ENCODE measurements at regions not wholly inside any gene's neighbourhood (a gene's known extent, or its start where the extent isn't known, plus 50 kb on each side); places are given as distances from the start of the nearest gene placed in this dataset.
A peak's percentile ranks its signal among the peaks of the same experiment; 100 is the strongest.

GRCh38 chr13:50318887-50319286 is 303.6 kb downstream of the KCNRG start:
- no peak for TF ChIP-seq CTCF (IDR thresholded peaks at IDR 0.05; ENCODE audit: low read depth, low read length, missing control alignments)
- DNase-seq (ENCODE audit: extremely low read depth, low read depth), result no peak
- H3K4me3 ChIP-seq (replicated peaks; ENCODE audit: low read depth, low read length), result no peak overlapping the region

- H3K4me3 ChIP-seq (replicated peaks; ENCODE audit: low read depth, low read length), result no peak overlapping the region
- no peak for TF ChIP-seq CTCF (IDR thresholded peaks at IDR 0.05; ENCODE audit: low read depth, low read length, missing control alignments)
- DNase-seq (ENCODE audit: extremely low read depth, low read depth), result no peak
Observed at GRCh38 chr13:50319635-50320255, 304.5 kb downstream of the KCNRG start.

- no peak overlapping the region for H3K4me3 ChIP-seq (replicated peaks; ENCODE audit: low read depth, low read length)
- no peak for DNase-seq (ENCODE audit: extremely low read depth, low read depth)
- no peak for TF ChIP-seq CTCF (IDR thresholded peaks at IDR 0.05; ENCODE audit: low read depth, low read length, missing control alignments)
Observed at GRCh38 chr13:50320271-50320862, 305.1 kb downstream of the KCNRG start.

GRCh38 chr13:50322006-50322405 is 306.8 kb downstream of the KCNRG start:
- TF ChIP-seq CTCF (IDR thresholded peaks at IDR 0.05; ENCODE audit: low read depth, low read length, missing control alignments), result no peak
- no peak for DNase-seq (ENCODE audit: extremely low read depth, low read depth)
- H3K4me3 ChIP-seq (replicated peaks; ENCODE audit: low read depth, low read length), result no peak overlapping the region

- no peak overlapping the region for H3K4me3 ChIP-seq (replicated peaks; ENCODE audit: low read depth, low read length)
- TF ChIP-seq CTCF (IDR thresholded peaks at IDR 0.05; ENCODE audit: low read depth, low read length, missing control alignments), result no peak
- DNase-seq (ENCODE audit: extremely low read depth, low read depth), result peak; percentile 56
Observed at GRCh38 chr13:50323440-50324065, 308.3 kb downstream of the KCNRG start.

GRCh38 chr13:50326271-50326670 is 311.0 kb downstream of the KCNRG start:
- no peak for TF ChIP-seq CTCF (IDR thresholded peaks at IDR 0.05; ENCODE audit: low read depth, low read length, missing control alignments)
- no peak for DNase-seq (ENCODE audit: extremely low read depth, low read depth)

More at GRCh38 chr13:50326271-50326670, 311.0 kb downstream of the KCNRG start:
- H3K4me3 ChIP-seq (replicated peaks; ENCODE audit: low read depth, low read length), result no peak overlapping the region
